Endothelial cell of umbilical vein (primary cell): ENCODE measurements at regions not wholly inside any gene's neighbourhood (a gene's known extent, or its start where the extent isn't known, plus 50 kb on each side); places are given as distances from the start of the nearest gene placed in this dataset.

Source experiments
- CTCF ChIP-seq, 2 donors: IDR thresholded peaks; 1 replicate in 1 of 2; 2 replicates in 1 of 2; pipeline ENCODE4 v1.5.1; 2011; ENCODE audit warnings: low read length in 2 of 2, mild to moderate bottlenecking in 2 of 2, moderate library complexity in 2 of 2, control low read depth in 1 of 2, inconsistent platforms in 1 of 2, low read depth in 1 of 2; ENCODE audit not compliant: insufficient read depth in 1 of 2; ENCODE audit errors: extremely low read depth in 1 of 2
- EZH2 ChIP-seq: IDR thresholded peaks from 2 replicates; pipeline ENCODE4 v1.6.1; 2012; ENCODE audit warnings: borderline replicate concordance, low read depth, mild to moderate bottlenecking, moderate library complexity, low read length, inconsistent platforms; ENCODE audit not compliant: severe bottlenecking
- FOS ChIP-seq: IDR thresholded peaks from 2 replicates; pipeline ENCODE4 v1.6.1; 2011; ENCODE audit warnings: mild to moderate bottlenecking, low read length, moderate library complexity, borderline replicate concordance; ENCODE audit not compliant: insufficient read depth
- GATA2 ChIP-seq: IDR thresholded peaks from 2 replicates; pipeline ENCODE4 v1.7.0; 2011; ENCODE audit warnings: low read depth, mild to moderate bottlenecking, moderate library complexity, mixed read lengths, low read length; ENCODE audit not compliant: insufficient read length, insufficient read depth
- JUN ChIP-seq: IDR thresholded peaks from 2 replicates; pipeline ENCODE4 v1.6.1; 2011; ENCODE audit warnings: borderline replicate concordance, low read depth; ENCODE audit not compliant: insufficient read length, insufficient read depth
- MAX ChIP-seq: IDR thresholded peaks from 2 replicates; pipeline ENCODE4 v1.6.1; 2011; ENCODE audit not compliant: insufficient read depth, insufficient read length
- MYC ChIP-seq: IDR thresholded peaks from one replicate; pipeline ENCODE4 v1.6.1; 2011; ENCODE audit warnings: mild to moderate bottlenecking, low read depth, low read length
- POLR2A ChIP-seq: IDR thresholded peaks from 2 replicates; pipeline ENCODE4 v1.6.1; 2012; ENCODE audit warnings: low read depth, mild to moderate bottlenecking, control low read depth, low read length
- POLR2AphosphoS5 ChIP-seq: IDR thresholded peaks from 2 replicates; pipeline ENCODE4 v1.6.1; 2012; ENCODE audit warnings: low read depth, mild to moderate bottlenecking, control low read depth, low read length, moderate library complexity; ENCODE audit not compliant: insufficient read depth

GRCh38 chr1:198856601-198857000, 217.8 kb downstream of the PTPRC start:
- TF ChIP-seq CTCF (IDR thresholded peaks at IDR 0.05; ENCODE audit: extremely low read depth in 1 of 2, insufficient read depth in 1 of 2, low read depth in 1 of 2, low read length in 2 of 2) = no peak
- TF ChIP-seq POLR2AphosphoS5 = no peak
- TF ChIP-seq EZH2 = no peak
- TF ChIP-seq POLR2A = no peak
- no peak for TF ChIP-seq MYC
- TF ChIP-seq FOS = no peak
- no peak for TF ChIP-seq MAX
- TF ChIP-seq GATA2 = no peak
- TF ChIP-seq JUN = no peak
